ENCODE measurements at regions not wholly inside any gene's neighbourhood (a gene's known extent, or its start where the extent isn't known, plus 50 kb on each side); places are given as distances from the start of the nearest gene placed in this dataset.

GRCh38 chr2:207256476-207257207 lies 90.9 kb upstream of the KLF7 start:
- Histone ChIP-seq H3K4me2 (no peak overlapping the region), H2AFZ (no peak overlapping the region), H3K4me3 (no peak overlapping the region), H3K4me1 (replicated peaks; ENCODE audit: insufficient read depth) (peaks cover 57% of the 10 kb centered on the region), H3K27me3 (ENCODE audit: insufficient read depth, low read depth) (no peaks in the 10 kb centered on the region), H4K20me1 (ENCODE audit: insufficient read depth) (no peaks in the 10 kb centered on the region), H3K9me3 (ENCODE audit: insufficient read depth, low read depth) (no peaks in the 10 kb centered on the region), H3K9me2 (ENCODE audit: insufficient read depth) (no peaks in the 10 kb centered on the region), H3K27ac (no peak overlapping the region), H3K79me2 (ENCODE audit: low read depth) (no peaks in the 10 kb centered on the region), H3K36me3 (ENCODE audit: low read depth) (no peaks in the 10 kb centered on the region), H3F3A (ENCODE audit: insufficient read depth, low read depth) (peaks cover 24% of the 10 kb centered on the region)
- intact Hi-C loops (cut with micrococcal nuclease; ENCODE audit: unreplicated experiment) = loop anchor here (1.0 kb wide), 1 partner anchor 33 kb away; no protein-coding TSS in a partner anchor
- no TSS peak for BruUV-seq (replicated peaks)
- ChIA-PET CTCF (interaction anchor here (0.6 kb wide), 2 partner anchors 90 to 151 kb away, joined by 3 read pairs; no protein-coding TSS in a partner anchor), POLR2A (ENCODE audit: unreplicated experiment) (no interaction called here)
- TF ChIP-seq CTCF (conservative IDR thresholded peaks at IDR 0.05) (no peak), EZH2 (IDR thresholded peaks at IDR 0.05; ENCODE audit: low read depth) (no peak)
- no peak for DNase-seq

GRCh38 chr2:207257251-207258250 lies 91.8 kb upstream of the KLF7 start:
- Histone ChIP-seq H4K20me1 (ENCODE audit: insufficient read depth) (no peaks in the 10 kb centered on the region), H3K79me2 (ENCODE audit: low read depth) (no peaks in the 10 kb centered on the region), H3K4me3 (no peak overlapping the region), H3K9me2 (ENCODE audit: insufficient read depth) (no peaks in the 10 kb centered on the region), H2AFZ (no peak overlapping the region), H3K4me1 (replicated peaks; ENCODE audit: insufficient read depth) (peaks cover 48% of the 10 kb centered on the region), H3K9me3 (ENCODE audit: insufficient read depth, low read depth) (no peaks in the 10 kb centered on the region), H3K4me2 (peak overlapping the region; percentile 38; the same call in 1 of the 2 replicates), H3F3A (ENCODE audit: insufficient read depth, low read depth) (peaks cover 24% of the 10 kb centered on the region), H3K27ac (no peak overlapping the region), H3K27me3 (ENCODE audit: insufficient read depth, low read depth) (no peaks in the 10 kb centered on the region), H3K36me3 (ENCODE audit: low read depth) (no peaks in the 10 kb centered on the region)
- CTCF ChIA-PET = no interaction called here
- intact Hi-C loops (cut with micrococcal nuclease; ENCODE audit: unreplicated experiment) = loop anchor here (1.0 to 2.0 kb wide), 4 partner anchors 77 to 215 kb away; no protein-coding TSS in a partner anchor
- no TSS peak for BruUV-seq (replicated peaks)
- TF ChIP-seq EZH2 (IDR thresholded peaks at IDR 0.05; ENCODE audit: low read depth) (no peak), CTCF (conservative IDR thresholded peaks at IDR 0.05) (no peak)
- DNase-seq = no peak
- POLR2A ChIA-PET (ENCODE audit: unreplicated experiment) = interaction anchor here (0.6 to 1.4 kb wide), 2 partner anchors 38 to 91 kb away, joined by 3 to 7 read pairs; partner anchors contain the start of gene KLF7

GRCh38 chr2:207258263-207258991 lies 92.7 kb upstream of the KLF7 start:
- POLR2A ChIA-PET (ENCODE audit: unreplicated experiment) = interaction anchor here (0.6 to 1.4 kb wide), 3 partner anchors 72 to 98 kb away, joined by 3 to 7 read pairs (median 3); partner anchors contain the start of gene KLF7
- H4K20me1 ChIP-seq (ENCODE audit: insufficient read depth) = no peaks in the 10 kb centered on the region
- peaks cover 22% of the 10 kb centered on the region for H3F3A ChIP-seq (ENCODE audit: insufficient read depth, low read depth)
- H3K27me3 ChIP-seq (ENCODE audit: insufficient read depth, low read depth) = no peaks in the 10 kb centered on the region
- no peaks in the 10 kb centered on the region for H3K79me2 ChIP-seq (ENCODE audit: low read depth)
- no peak overlapping the region for H3K27ac ChIP-seq
- BruUV-seq (replicated peaks) = no TSS peak
- no peaks in the 10 kb centered on the region for H3K36me3 ChIP-seq (ENCODE audit: low read depth)
- H3K4me2 ChIP-seq = peak overlapping the region; percentile 38; the same call in 1 of the 2 replicates
- no peaks in the 10 kb centered on the region for H3K9me2 ChIP-seq (ENCODE audit: insufficient read depth)
- H3K4me3 ChIP-seq = no peak overlapping the region
- intact Hi-C loops (cut with micrococcal nuclease; ENCODE audit: unreplicated experiment) = loop anchor here (1.0 to 2.0 kb wide), 4 partner anchors 76 to 214 kb away; no protein-coding TSS in a partner anchor
- H3K4me1 ChIP-seq (replicated peaks; ENCODE audit: insufficient read depth) = peaks cover 39% of the 10 kb centered on the region
- H2AFZ ChIP-seq = no peak overlapping the region
- CTCF ChIA-PET = no interaction called here
- TF ChIP-seq CTCF (conservative IDR thresholded peaks at IDR 0.05) (no peak), EZH2 (IDR thresholded peaks at IDR 0.05; ENCODE audit: low read depth) (no peak)
- no peaks in the 10 kb centered on the region for H3K9me3 ChIP-seq (ENCODE audit: insufficient read depth, low read depth)
- peak; percentile 75 to 81 for DNase-seq

Measured in PC-9 (cell line).